A549 (cell line): ENCODE measurements at regions not wholly inside any gene's neighbourhood (a gene's known extent, or its start where the extent isn't known, plus 50 kb on each side); places are given as distances from the start of the nearest gene placed in this dataset.

ENCODE experiments used
- ATAC-seq, 2 experiments: fragments of 200-7000 bp in 1 of 2; fragments of >200 bp in 1 of 2; cut with Nextera tagmentation in 1 of 2; cut with Tn5 transposase in 1 of 2; 3 replicates each; pipeline versions ENCODE4 v1.8.0 to v1.9.1; 2018 to 2020; ENCODE audit warnings: mild to moderate bottlenecking in 1 of 2, moderate library complexity in 1 of 2
- CTCF ChIA-PET: fragments of 300-600 bp; sonication (Branson Sonifier 250); formaldehyde crosslinking; extraction: SDS; loops from one replicate; lab custom pipeline; 2021; ENCODE audit warnings: antibody characterized with exemption, inconsistent platforms; lab: Yijun Ruan, JAX
- POLR2A ChIA-PET: fragments of 350-600 bp; formaldehyde crosslinking; extraction: SDS; loops from one replicate; lab custom pipeline; 2021; ENCODE audit warnings: antibody characterized with exemption, inconsistent platforms; lab: Yijun Ruan, JAX
- DNase-seq, 2 experiments: peaks; one replicate each; pipeline versions ENCODE4 v3.0.0 to v3.0.0-alpha.2; 2011 to 2016; ENCODE audit warnings: low read depth in 1 of 2, low spot score in 1 of 2
- FAIRE-seq: peaks from 2 replicates; lab custom pipeline; 2011; peaks lifted over from hg19 to GRCh38; lab: Jason Lieb, UNC
- H3K27ac ChIP-seq, 2 experiments: fragments of >200 bp; sonication (Bioruptor Twin); formaldehyde crosslinking; 3 replicates each; pipeline ENCODE4 v1.5.1; 2016 to 2017
- H3K4me1 ChIP-seq: fragments of >200 bp; sonication (Bioruptor Twin); formaldehyde crosslinking; 3 replicates; pipeline ENCODE4 v1.6.1; 2016
- H3K4me2 ChIP-seq: fragments of >200 bp; sonication (Bioruptor Twin); formaldehyde crosslinking; 3 replicates; pipeline ENCODE4 v1.6.1; 2016
- H3K4me3 ChIP-seq: fragments of >200 bp; sonication (Bioruptor Twin); formaldehyde crosslinking; 3 replicates; pipeline ENCODE4 v1.5.1; 2016
- H3K9me3 ChIP-seq: fragments of >200 bp; sonication (Bioruptor Twin); formaldehyde crosslinking; 3 replicates; pipeline ENCODE4 v1.6.1; 2016
- ATOH8 ChIP-seq: fragments of 250-450 bp; sonication (Bioruptor Pico); IDR thresholded peaks from 2 replicates; pipeline ENCODE4 v1.5.0; 2020; ENCODE audit warnings: low read depth, mild to moderate bottlenecking, moderate library complexity
- BHLHE40 ChIP-seq: IDR thresholded peaks from 2 replicates; pipeline ENCODE4 v1.6.1; 2012; ENCODE audit warnings: low read depth, low read length, inconsistent platforms
- CEBPB ChIP-seq, 2 experiments: fragments of >200 bp in 1 of 2; sonication (Bioruptor Twin) in 1 of 2; formaldehyde crosslinking in 1 of 2; IDR thresholded peaks; 2 replicates each; pipeline ENCODE4 v1.6.1; 2012 to 2016
- CHD4 ChIP-seq: fragments of 200-600 bp; sonication (generic); IDR thresholded peaks from 2 replicates; pipeline ENCODE4 v1.6.1; 2016; ENCODE audit warnings: antibody characterized with exemption, mild to moderate bottlenecking, borderline replicate concordance
- EHMT2 ChIP-seq: fragments of 200-600 bp; sonication (generic); IDR thresholded peaks from 2 replicates; pipeline ENCODE4 v1.6.1; 2016; ENCODE audit warnings: antibody characterized with exemption, low read depth, mild to moderate bottlenecking, moderate library complexity
- ESRRA ChIP-seq: fragments of 150-350 bp; IDR thresholded peaks from 2 replicates; pipeline ENCODE4 v1.6.1; 2014; ENCODE audit warnings: mild to moderate bottlenecking, low read length, borderline replicate concordance
- FOSL2 ChIP-seq, 2 experiments: fragments of 450-650 bp in 1 of 2; fragments of >200 bp in 1 of 2; sonication (Bioruptor Twin) in 1 of 2; formaldehyde crosslinking; IDR thresholded peaks; 2 replicates each; pipeline versions ENCODE4 v1.5.0 to v1.6.1; 2016 to 2020; ENCODE audit warnings: mild to moderate bottlenecking in 1 of 2, moderate library complexity in 1 of 2
- GATA3 ChIP-seq: IDR thresholded peaks from 2 replicates; pipeline ENCODE4 v1.6.1; 2012; ENCODE audit warnings: borderline replicate concordance
- HEYL ChIP-seq: fragments of 250-450 bp; sonication (Bioruptor Pico); IDR thresholded peaks from 2 replicates; pipeline ENCODE4 v1.8.0; 2021; ENCODE audit warnings: mild to moderate bottlenecking, moderate library complexity
- JUNB ChIP-seq: fragments of >200 bp; sonication (Bioruptor Twin); formaldehyde crosslinking; IDR thresholded peaks from 2 replicates; pipeline ENCODE4 v1.6.1; 2016
- NFE2L2 ChIP-seq: fragments of 150-350 bp; conservative IDR thresholded peaks from 2 replicates; pipeline ENCODE4 v1.6.1; 2014; ENCODE audit warnings: low read length
- NPAS2 ChIP-seq: fragments of 250-450 bp; sonication (Bioruptor Pico); IDR thresholded peaks from 2 replicates; pipeline ENCODE4 v1.8.0; 2022; ENCODE audit warnings: mild to moderate bottlenecking, moderate library complexity, borderline replicate concordance
- PBX3 ChIP-seq: IDR thresholded peaks from 2 replicates; pipeline ENCODE4 v1.6.1; 2012
- PHF8 ChIP-seq: fragments of 200-600 bp; sonication (generic); IDR thresholded peaks from 2 replicates; pipeline ENCODE4 v1.6.1; 2016; ENCODE audit warnings: low read depth, mild to moderate bottlenecking, antibody characterized with exemption, moderate library complexity, borderline replicate concordance
- TFCP2L1 ChIP-seq: fragments of 250-450 bp; sonication (Bioruptor Pico); IDR thresholded peaks from 2 replicates; pipeline ENCODE4 v1.5.0; 2021; ENCODE audit warnings: mild to moderate bottlenecking
- WGBS: methylation state at CpG from one replicate; pipeline ENCODE4 v1.1.6; 2017; ENCODE audit errors: missing lambda C conversion rate; 5-methylcytosine and 5-hydroxymethylcytosine counted together
- TF ChIP-seq, protein P1 (sequence below): IDR thresholded peaks from 2 replicates; pipeline ENCODE4 v1.6.1; 2012
- TF ChIP-seq, protein P2 (sequence below): fragments of >200 bp; sonication (Bioruptor Twin); formaldehyde crosslinking; IDR thresholded peaks from 3 replicates; pipeline ENCODE4 v1.5.1; 2016
- TF ChIP-seq, protein P3 (sequence below): fragments of 200-600 bp; sonication (generic); IDR thresholded peaks from 2 replicates; pipeline ENCODE4 v1.6.1; 2016; ENCODE audit warnings: antibody characterized with exemption, mild to moderate bottlenecking, moderate library complexity
- TF ChIP-seq, protein P4 (sequence below): fragments of >200 bp; sonication (Bioruptor Twin); formaldehyde crosslinking; IDR thresholded peaks from 3 replicates; pipeline ENCODE4 v1.6.1; 2016

DNA sequence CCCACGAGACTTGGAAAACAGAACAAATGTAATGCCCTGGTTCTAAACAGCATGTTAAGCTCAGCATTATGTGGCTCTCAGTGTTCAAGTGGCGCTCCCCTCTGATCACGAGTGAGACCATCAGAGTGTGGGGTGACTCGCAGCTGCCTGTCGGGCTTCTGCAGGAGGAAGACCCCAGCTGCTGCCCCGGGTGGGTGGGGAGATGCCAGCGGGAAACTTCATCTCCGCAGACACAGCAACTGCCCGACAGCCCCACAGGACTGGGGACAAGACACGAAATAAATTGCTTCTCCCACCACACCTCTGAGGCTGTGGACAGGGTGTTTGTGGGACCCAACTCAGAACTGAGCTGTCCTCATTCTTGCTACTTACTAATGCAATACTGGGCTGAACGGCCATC, 126.3 kb upstream of the KIF5B start:
- no peaks in the 10 kb centered on the region for H3K4me1 ChIP-seq
- no peak for ATAC-seq
- ChIA-PET CTCF (no interaction called here), POLR2A (no interaction called here)
- no peak for DNase-seq
- no peak for FAIRE-seq
- H3K9me3 ChIP-seq: no peaks in the 10 kb centered on the region
- H3K4me2 ChIP-seq: no peak overlapping the region
- no peak overlapping the region for H3K27ac ChIP-seq
- TF ChIP-seq ATOH8 (CRISPR knock-in tag) (no peak), EHMT2 (no peak), GATA3 (no peak), CHD4 (no peak), CEBPB (IDR thresholded peaks at IDR 0.05) (no peak), JUNB (no peak), NFE2L2 (no peak), PBX3 (no peak), NPAS2 (CRISPR knock-in tag) (no peak), FOSL2 (IDR thresholded peaks at IDR 0.05) (no peak), FOSL2 (CRISPR knock-in tag; IDR thresholded peaks at IDR 0.05) (no peak), BHLHE40 (no peak), PHF8 (no peak), HEYL (CRISPR knock-in tag) (no peak), TFCP2L1 (no peak), ESRRA (no peak)
- TF ChIP-seq, protein P1, sequence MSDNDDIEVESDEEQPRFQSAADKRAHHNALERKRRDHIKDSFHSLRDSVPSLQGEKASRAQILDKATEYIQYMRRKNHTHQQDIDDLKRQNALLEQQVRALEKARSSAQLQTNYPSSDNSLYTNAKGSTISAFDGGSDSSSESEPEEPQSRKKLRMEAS: no peak
- TF ChIP-seq, protein P2, sequence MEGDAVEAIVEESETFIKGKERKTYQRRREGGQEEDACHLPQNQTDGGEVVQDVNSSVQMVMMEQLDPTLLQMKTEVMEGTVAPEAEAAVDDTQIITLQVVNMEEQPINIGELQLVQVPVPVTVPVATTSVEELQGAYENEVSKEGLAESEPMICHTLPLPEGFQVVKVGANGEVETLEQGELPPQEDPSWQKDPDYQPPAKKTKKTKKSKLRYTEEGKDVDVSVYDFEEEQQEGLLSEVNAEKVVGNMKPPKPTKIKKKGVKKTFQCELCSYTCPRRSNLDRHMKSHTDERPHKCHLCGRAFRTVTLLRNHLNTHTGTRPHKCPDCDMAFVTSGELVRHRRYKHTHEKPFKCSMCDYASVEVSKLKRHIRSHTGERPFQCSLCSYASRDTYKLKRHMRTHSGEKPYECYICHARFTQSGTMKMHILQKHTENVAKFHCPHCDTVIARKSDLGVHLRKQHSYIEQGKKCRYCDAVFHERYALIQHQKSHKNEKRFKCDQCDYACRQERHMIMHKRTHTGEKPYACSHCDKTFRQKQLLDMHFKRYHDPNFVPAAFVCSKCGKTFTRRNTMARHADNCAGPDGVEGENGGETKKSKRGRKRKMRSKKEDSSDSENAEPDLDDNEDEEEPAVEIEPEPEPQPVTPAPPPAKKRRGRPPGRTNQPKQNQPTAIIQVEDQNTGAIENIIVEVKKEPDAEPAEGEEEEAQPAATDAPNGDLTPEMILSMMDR: no peak
- TF ChIP-seq, protein P3, sequence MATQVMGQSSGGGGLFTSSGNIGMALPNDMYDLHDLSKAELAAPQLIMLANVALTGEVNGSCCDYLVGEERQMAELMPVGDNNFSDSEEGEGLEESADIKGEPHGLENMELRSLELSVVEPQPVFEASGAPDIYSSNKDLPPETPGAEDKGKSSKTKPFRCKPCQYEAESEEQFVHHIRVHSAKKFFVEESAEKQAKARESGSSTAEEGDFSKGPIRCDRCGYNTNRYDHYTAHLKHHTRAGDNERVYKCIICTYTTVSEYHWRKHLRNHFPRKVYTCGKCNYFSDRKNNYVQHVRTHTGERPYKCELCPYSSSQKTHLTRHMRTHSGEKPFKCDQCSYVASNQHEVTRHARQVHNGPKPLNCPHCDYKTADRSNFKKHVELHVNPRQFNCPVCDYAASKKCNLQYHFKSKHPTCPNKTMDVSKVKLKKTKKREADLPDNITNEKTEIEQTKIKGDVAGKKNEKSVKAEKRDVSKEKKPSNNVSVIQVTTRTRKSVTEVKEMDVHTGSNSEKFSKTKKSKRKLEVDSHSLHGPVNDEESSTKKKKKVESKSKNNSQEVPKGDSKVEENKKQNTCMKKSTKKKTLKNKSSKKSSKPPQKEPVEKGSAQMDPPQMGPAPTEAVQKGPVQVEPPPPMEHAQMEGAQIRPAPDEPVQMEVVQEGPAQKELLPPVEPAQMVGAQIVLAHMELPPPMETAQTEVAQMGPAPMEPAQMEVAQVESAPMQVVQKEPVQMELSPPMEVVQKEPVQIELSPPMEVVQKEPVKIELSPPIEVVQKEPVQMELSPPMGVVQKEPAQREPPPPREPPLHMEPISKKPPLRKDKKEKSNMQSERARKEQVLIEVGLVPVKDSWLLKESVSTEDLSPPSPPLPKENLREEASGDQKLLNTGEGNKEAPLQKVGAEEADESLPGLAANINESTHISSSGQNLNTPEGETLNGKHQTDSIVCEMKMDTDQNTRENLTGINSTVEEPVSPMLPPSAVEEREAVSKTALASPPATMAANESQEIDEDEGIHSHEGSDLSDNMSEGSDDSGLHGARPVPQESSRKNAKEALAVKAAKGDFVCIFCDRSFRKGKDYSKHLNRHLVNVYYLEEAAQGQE: no peak
- TF ChIP-seq, protein P4, sequence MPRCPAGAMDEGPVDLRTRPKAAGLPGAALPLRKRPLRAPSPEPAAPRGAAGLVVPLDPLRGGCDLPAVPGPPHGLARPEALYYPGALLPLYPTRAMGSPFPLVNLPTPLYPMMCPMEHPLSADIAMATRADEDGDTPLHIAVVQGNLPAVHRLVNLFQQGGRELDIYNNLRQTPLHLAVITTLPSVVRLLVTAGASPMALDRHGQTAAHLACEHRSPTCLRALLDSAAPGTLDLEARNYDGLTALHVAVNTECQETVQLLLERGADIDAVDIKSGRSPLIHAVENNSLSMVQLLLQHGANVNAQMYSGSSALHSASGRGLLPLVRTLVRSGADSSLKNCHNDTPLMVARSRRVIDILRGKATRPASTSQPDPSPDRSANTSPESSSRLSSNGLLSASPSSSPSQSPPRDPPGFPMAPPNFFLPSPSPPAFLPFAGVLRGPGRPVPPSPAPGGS: no peak
- no peak overlapping the region for H3K4me3 ChIP-seq
- WGBS: 80% methylated on average over 11 of the region's 11 CpGs
